ENCODE measurements at regions not wholly inside any gene's neighbourhood (a gene's known extent, or its start where the extent isn't known, plus 50 kb on each side); places are given as distances from the start of the nearest gene placed in this dataset.

DNA sequence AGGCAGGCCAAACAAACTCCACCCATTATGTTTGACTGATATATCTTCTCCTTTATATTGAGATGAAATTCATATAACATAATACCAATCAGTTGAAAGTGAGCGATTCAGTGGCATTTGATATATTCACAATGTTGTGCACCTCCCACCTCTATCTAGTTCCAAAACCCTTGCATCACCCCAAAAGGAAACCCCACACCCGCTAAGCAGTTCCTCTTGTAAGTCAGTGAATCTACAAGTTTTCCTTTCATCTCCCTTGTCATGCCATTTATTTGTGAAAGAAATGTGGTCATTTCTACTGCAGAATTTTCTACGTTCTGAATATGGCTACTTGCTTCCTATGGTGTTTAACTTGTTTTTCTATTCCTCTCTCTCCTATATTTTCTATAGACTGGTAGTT is 99.4 kb upstream of the PTPN3 start:
- TF ChIP-seq EP300 (IDR thresholded peaks at IDR 0.05) (no peak), POLR2AphosphoS5 (IDR thresholded peaks at IDR 0.05) (no peak), POLR2A (IDR thresholded peaks at IDR 0.05) (no peak)
- TF ChIP-seq, protein P1, sequence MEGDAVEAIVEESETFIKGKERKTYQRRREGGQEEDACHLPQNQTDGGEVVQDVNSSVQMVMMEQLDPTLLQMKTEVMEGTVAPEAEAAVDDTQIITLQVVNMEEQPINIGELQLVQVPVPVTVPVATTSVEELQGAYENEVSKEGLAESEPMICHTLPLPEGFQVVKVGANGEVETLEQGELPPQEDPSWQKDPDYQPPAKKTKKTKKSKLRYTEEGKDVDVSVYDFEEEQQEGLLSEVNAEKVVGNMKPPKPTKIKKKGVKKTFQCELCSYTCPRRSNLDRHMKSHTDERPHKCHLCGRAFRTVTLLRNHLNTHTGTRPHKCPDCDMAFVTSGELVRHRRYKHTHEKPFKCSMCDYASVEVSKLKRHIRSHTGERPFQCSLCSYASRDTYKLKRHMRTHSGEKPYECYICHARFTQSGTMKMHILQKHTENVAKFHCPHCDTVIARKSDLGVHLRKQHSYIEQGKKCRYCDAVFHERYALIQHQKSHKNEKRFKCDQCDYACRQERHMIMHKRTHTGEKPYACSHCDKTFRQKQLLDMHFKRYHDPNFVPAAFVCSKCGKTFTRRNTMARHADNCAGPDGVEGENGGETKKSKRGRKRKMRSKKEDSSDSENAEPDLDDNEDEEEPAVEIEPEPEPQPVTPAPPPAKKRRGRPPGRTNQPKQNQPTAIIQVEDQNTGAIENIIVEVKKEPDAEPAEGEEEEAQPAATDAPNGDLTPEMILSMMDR (IDR thresholded peaks at IDR 0.05) = no peak
